Globus pallidus (tissue), 1 donor: ENCODE measurements at regions not wholly inside any gene's neighbourhood (a gene's known extent, or its start where the extent isn't known, plus 50 kb on each side); places are given as distances from the start of the nearest gene placed in this dataset.

Experiments used
- DNase-seq: peaks from one replicate; pipeline ENCODE4 v3.0.0-alpha.2; 2015; ENCODE audit warnings: low spot score

DNA sequence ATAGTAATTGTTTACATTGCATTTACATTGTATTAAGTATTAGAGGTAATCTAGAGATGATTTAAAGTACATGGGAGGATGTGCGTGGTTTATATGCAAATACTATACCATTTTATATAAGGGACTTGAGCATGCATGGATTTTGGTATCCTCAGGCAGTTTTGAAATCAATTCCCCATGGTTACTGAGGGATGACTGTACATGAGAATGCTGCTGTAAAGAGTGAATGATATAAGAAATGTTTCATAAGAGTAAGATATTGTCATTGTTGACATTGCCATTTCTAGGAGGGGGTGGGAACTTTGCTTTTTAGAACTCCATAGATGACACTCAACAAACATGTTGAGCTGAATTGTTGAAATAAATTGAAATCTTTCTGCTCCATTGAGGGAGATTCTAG is 185.0 kb downstream of the SEMA6A start:
- DNase-seq: no peak

DNA sequence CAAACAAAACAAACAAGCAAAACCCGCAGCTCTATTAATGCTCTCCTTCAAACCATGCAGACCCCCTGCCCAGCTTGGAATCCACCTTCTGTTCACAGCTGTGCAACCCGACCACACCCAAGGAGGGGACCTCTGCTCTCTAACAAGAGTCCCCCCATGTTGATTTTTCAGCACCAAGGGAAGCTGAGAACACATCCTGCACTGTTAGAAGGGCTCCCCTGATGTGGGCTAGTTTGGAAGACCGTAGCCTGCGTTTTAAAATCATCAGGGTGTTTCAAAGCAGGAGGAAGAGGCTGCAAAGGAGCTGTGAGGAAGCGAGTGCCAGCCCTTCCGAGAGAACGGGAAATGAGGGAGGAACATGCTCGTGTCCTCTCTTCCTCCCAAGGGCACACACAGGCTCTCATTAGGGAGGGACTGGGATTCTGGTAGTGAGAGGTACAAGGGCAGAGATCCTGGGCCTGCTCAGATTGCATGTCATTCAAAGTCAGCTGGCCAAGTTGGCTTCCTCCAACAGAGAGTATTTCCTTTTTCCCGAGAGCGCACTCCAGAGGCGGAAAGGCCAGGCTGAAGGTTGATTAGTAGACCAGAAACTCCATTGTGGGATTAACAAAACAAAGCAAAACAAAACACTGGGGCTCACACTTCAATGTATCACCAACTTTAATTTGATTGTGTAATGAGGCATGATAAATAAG is 185.9 kb downstream of the SEMA6A start:
- DNase-seq: no peak

DNA sequence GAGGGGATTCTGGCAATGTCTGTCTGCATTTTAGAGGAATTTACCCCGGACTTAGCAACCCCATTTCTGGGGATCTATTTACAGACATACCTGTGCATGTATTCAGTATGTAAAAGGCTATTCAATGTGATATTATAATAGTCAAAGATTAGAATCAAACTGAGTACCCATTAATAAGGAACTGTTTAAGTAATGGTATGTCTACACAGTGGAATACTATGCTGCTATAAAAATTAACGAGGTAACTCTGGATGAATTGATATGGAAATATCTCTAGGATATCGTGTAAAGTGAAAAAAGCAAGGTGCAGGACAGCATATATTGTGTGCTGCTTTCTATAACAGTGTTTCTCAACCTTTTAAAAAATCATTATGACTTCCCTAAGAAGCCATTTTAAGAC is 186.9 kb downstream of the SEMA6A start:
- no peak for DNase-seq

DNA sequence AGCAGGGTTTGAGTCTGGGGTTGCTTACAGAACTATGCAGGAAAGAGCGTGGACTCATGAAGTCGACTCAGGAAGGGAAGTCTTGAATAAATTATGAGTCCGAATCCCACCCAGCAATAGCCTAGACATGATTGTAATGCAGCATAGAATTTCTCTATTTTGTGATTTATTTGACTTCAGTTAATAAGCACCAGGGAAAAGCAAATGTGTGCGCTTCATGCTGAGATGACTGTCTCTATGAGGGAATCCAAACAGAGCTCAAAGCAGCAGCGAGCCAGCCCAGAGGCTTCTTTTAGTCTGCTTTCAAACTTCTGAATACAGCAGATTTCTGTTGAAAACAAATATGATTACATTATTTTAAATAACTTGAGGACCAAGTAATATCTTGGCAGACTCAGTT is 188.0 kb downstream of the SEMA6A start:
- DNase-seq: no peak

DNA sequence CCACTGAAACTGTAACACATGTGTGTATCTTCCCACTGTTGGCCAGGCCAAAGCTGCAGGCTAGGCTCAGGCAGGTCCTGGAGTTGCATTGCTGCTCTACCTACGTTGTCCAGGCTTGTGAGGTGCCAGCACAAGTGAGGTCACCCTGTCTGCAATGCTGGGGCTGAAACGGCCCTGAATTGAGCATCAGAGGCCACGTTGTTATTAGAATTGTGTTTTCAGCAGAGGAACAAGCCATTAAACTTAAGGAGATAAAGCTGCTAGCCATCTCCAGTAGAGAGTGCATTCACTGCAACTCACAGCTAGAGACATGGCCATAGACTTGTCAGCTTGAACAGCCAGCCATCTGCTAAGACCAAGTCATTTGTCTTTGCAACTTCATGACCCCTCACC is 191.8 kb downstream of the SEMA6A start:
- DNase-seq: no peak

DNA sequence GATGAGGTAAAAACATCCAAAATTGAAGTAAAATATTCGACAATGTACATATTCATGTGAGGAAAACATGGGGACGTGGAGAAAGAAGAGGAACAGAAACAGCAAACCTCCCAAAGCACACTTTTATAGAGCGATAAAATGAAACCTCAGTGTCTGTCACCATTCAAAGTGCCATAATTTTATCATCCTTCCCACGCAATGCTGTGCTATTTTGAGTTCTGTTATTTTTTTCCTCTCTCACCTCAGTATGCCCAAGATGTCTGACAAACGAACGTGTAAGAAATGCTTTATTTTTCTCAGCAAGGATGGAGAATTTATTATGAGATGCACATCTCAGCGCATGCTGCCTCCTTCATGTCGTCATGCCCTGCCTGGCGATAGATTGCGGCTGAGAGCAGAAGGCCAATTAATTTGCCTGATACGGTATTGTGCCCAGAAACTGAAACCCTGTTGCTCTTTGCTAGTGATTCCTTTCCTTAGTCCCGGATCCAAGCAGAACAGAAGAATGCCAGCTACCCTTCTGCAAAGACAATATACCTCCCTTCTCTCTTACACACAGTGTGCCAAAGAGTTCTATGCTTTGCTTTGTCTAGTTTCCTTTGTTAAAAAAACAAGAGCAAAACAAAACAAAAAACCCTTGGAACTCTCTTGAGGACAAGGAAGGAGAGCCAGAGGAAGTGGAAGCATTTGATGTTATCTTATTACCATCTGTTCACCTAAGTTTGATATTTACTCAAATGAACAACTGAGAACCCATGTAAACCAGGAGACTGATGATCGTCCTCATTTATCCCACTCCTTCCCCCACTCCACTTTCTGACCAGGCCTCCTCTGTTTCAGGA is 192.4 kb downstream of the SEMA6A start:
- DNase-seq: no peak

DNA sequence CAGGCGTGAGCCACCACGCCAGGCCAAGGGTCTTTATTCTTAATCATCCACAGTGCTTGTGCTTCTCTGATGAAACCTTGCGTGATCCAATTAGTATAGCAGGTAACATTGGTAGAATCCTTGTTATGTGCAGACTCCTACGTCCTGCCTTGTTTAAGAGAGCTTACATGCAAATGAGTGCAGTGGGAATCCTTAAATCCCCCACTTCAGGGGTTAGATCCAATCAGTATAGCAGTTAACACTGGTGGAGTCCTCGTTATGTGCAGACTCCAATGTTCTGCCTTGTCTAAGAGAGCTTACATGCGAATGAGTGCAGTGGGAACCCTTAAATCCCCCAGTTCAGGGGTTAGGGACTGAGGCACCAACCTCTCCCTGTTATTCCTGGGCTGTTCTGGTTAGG is 193.4 kb downstream of the SEMA6A start:
- no peak for DNase-seq

DNA sequence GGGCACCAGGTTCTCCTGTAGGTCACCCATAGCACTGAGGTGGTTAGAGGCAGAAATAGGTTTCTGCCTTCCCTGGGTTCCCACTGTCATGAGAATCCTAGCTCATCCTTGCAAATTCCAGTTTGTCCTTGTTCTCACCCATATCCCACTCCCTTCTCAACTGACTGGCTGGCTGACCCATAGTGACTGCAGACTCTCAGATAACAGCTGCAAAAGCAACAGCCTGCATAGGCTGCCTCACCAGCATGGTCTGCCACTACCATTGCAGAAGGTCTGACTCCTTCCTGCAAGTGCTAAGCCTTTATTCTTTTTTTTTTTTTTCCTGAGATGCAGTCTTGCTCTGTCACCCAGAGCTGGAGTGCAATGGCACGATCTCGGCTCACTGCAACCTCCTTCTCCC is 194.0 kb downstream of the SEMA6A start:
- no peak for DNase-seq

DNA sequence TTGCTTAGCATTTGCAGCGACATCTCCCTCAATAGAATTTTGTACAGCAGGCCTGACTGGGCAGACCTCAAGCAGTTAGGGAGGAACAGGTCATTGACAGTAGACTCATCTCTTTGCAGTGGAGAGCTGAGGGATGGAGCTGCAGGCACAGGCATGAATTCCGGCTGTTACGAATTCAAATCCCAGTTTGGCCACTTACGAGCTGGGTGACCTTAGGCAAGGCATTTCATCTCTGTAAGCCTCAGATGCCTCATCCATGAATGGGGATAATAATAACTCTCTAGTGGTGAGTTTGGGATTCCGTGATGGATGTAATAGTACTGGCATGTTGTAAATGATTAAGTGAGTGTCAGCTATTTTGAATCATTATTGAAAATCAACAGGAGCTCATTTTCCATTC is 195.3 kb downstream of the SEMA6A start:
- no peak for DNase-seq

DNA sequence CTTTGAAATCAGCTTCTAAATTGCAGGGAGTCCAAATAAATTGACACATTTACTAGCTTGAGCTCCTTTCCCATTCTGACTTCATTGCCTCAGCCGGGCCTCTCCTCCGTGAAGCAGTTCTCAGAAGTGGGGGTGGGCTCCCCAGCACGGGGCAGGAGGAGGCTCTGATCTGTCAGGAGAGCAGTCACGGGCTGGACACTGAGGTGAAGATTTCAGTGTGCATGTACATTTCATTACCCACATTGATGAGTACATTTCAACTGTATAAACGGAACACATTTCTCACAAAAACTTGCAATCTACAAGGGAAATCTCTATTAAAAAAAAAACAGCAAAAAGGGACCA is 195.9 kb downstream of the SEMA6A start:
- no peak for DNase-seq

DNA sequence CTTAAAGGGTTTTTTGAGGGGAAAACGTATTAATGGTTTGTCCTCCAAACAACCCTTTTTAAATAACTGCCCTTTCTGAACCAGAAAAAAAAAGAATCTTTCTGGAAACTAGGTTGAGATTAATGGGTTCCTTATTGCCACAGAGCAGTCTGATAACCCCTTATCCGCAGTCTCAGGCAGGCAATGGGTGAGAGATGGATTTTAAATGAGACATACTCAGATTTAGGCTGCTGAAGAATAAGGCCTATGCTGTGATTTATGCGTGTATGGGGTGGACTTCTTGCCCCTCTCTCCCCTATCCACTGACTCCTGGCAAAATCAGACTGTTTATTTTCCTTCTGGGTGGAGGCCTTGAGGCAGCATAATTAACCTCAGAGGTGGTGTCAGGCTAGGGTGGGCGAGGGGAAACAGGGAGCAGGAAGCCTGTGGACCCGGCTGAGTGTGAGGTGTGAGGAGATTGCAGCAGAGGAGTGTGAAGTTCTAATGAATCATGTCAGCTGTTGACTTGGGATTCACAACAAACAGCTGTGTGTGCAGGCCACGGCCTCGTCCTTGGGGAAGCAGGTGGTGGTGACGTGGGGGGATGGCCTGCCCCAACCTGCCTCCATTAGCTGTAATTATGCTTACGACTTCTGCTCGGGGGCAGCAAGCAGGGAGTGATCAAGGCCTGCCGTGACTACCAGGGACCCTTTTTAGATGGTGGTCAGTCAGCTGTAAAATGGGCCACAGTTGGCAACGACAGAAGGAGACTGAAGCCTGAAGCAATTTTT is 196.4 kb downstream of the SEMA6A start:
- DNase-seq: no peak

DNA sequence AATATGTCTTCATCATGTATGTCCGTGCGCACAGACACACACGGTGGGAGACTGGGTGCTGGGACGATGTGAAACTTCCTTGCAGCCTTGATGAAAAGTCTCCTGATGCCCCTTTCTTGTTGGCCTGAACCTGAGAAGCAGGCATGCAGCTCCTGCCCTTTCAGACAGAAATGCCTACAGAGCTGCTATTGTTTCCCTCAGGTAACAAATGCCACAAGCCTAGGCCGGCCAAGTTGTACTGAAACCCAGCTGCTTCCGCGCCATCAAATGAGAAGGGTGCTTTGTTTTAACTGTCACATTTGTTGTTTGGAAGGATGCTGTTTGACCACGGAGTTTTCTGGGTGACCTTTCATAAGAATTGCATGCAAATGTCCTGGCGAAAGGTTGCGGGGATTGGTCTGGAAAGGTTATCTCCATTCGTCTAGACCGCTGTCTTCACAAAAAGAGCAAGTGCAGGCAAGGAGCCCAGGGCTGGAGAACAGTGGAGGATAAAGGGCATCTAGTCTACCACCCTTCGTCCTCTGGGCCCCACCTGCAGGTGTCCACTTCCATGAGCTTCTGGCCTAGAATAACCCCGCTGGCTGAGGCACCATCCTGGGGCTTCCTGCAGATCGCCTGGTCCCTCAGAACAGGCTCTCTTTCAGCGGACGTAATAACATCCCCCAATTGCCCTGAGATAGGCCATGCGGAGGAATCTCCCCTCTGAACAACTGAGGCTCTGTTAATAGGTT is 197.2 kb downstream of the SEMA6A start:
- no peak for DNase-seq

DNA sequence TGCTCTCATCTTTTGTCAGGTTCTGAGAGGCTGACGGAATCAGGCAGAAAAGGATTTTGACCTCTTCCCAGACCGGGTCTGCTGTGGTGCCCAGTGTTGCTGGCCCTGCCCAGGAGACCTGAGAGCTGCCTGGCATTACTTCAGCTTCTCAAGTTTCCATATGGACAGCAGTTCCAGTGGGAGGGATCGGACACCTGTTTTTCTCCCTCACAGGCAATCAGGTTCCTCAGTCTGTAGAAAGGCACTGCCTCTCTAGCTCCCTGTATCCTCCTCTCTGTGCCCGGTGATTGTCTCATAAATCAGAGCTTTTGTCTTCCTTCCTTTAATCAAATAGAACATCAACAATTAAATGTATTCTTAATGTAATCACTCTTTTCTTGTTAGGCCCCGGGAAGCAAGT is 198.7 kb downstream of the SEMA6A start:
- no peak for DNase-seq

DNA sequence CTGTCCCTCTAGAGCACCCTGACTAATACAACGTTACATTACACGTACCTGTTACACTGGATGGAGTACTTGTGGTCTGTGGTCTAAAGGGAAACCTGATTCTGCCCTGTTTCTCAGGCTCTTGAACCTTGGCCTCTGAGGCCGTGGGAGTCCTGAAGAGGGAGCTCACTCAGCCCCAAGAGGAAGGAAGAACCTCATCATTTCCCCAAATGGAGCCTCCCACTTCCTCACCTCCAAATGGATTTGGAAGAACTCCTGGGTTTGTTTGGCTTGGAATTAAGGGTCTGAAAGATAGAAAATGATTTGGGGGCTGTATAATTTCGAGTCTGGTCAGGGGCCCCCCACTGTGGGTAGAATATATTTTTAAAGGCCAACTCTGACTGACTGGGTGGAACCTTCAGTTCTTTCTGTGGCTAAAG is 200.2 kb downstream of the SEMA6A start:
- DNase-seq: no peak

DNA sequence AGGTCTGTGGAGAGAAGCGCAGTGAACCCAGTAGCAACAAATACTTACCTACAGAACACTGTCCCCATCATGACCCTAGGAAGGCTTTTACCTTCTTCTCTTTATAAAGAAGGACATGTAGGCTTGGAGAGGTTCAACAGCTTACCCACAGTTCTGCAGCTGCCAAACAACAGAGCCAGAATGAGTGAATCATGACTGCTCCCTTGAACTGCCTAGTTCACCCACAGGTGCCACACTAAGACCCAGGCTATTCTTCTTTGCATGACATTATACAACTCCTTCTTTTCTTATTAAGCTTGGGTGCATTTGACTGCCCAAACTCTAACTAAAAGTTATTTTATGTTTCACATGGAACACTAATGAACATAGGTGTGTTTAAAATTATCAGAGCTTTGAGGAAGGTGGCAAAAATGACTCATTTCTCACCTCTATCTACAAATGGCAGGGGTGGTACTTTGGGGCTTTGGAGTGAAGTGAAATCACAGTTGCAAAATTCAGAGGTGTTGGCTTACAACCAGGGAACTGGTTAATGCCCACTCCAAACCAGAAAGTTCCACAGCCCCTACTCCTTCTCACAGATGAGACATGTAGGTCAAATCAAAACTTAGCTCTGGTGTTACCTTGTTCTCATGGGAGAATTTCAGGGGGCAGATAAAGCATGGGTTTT is 201.6 kb downstream of the SEMA6A start:
- DNase-seq: no peak

DNA sequence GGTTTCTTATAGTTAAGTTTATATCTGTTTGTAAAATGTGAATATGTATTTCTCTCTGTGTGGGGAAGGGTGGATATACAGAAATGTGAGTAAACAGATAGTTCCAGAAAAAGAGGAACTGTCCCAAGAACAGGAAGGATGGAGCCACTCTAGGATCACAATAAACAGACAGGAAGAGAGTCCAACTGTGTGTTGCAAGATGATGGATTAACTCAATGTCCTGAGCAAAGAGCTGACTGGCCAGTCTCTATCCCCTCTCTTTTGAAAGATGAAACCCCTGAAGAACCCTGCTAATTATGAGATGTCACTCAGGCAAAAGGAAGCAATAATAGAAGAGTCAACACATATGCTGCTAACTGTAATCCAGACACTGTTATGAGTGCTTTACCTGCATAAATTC is 202.7 kb downstream of the SEMA6A start:
- no peak for DNase-seq

DNA sequence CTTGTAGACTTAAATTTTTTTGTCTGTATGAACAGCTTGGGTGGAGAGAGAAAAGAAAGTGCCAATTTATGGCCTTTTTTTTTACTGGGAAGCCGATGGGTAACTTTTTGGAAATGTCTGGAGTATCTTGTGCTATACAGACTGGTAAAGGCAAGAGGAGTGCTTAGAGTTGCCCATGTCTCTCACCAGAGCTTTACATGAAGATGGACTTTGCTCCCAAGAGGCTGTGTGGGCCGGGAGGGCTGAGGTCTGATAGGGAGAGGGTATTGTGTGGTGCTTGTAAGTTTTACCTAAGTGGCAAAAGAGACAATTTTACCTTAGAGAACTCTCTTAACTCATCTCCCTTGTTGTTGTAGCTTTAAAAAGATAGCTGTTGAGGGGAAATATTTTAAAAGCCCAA is 203.2 kb downstream of the SEMA6A start:
- DNase-seq: no peak

DNA sequence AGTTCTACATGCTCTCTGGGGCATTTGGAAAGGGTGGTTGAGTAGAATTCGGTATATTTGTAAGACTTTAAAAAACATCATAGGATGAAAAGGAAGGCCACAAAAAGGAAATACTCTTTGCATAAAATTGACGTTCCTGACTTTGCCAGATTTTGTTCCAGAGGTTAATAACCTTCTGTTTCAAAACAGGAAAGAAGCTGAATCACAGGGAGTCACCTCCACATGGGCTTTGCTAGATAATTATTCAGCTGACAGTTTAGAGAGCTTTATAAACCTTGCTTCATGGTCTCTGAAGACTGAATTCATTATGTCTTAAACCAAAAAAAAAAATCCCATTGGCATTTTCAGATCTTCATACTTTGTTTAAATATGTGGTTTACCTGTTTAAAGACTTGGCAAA is 203.7 kb downstream of the SEMA6A start:
- DNase-seq: no peak

DNA sequence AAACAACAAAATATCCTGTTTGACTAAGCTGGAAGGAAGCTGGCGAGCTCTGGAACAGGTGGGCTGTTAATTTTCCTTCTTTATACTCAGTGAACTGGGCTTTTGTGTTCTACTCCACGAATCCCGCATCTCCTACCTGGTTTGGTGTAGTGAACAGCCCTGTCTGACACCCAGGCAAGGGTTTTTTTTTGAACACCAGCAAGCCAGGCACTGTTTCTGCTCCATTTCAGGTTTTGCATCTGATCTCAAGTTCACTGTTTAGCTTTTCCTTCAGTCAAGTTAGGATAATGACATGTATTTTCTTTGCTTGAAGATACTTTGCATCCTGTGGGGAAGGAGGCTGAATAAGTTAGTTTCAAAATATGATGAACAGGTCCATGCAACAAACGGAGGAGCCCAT is 204.5 kb downstream of the SEMA6A start:
- DNase-seq: no peak

DNA sequence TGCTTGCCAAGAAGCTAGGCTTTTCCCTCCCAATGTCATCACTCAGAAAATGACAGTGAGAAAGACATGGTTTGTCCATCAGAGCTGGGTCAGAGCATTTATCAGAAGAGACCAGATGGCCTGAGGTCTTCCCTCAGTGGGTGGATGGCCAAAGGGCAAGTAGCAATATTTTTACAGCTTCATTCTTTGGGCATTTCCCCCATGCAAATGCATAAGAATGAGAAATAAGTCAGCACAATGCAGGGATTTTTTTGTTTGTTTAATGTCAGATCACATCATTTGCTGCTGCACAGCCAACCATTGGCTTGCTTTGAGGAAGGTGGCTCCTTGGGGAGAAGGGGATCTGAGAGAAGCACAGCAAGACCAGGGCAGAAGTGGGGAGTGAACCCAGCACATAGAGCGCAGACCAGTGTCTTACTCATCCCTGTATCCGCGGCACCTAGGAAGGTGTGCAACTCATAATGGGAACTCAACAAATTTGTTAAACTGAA is 209.6 kb downstream of the SEMA6A start:
- DNase-seq: no peak

DNA sequence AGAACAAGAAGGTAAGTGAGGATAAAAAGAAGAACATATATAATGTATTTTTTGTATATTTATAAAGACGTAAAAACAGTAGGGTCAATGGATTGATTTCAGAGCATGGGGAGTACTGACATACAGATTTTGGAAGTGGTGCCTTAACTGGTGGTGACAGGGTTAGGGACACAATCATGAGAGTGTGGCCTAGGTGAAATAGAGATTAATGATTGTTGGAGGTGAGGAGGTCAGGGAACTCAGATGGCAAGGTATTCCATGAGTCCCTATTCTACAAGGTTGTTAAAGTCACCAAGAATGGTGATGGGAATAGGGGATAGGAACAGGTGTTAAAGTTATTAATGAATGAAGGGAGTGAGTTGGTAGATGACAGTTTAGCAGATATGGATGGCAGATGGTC is 210.8 kb downstream of the SEMA6A start:
- no peak for DNase-seq
